SU-DHL-6 (cell line): ENCODE measurements at regions not wholly inside any gene's neighbourhood (a gene's known extent, or its start where the extent isn't known, plus 50 kb on each side); places are given as distances from the start of the nearest gene placed in this dataset.

Source experiments
- H2AFZ ChIP-seq: fragments of 200-600 bp; sonication (generic); 2 replicates; pipeline ENCODE4 v1.6.1; 2014; ENCODE audit warnings: low read depth, mild to moderate bottlenecking, moderate library complexity, mixed read lengths, antibody characterized with exemption, low read length; ENCODE audit not compliant: severe bottlenecking
- H3F3A ChIP-seq: fragments of 200-600 bp; shearing (Covaris generic); 2 replicates; pipeline ENCODE4 v1.6.0; 2016; ENCODE audit warnings: antibody characterized with exemption, mild to moderate bottlenecking; ENCODE audit not compliant: insufficient read depth
- H3K27ac ChIP-seq: fragments of 200-600 bp; sonication (generic); 2 replicates; pipeline ENCODE4 v1.5.1; 2016; ENCODE audit warnings: low read depth, mild to moderate bottlenecking, low read length, moderate library complexity, mixed read lengths
- H3K27me3 ChIP-seq: fragments of 200-600 bp; sonication (generic), shearing (Covaris generic); 2 replicates; pipeline ENCODE4 v1.6.0; 2014; ENCODE audit warnings: mild to moderate bottlenecking, low read length
- H3K36me3 ChIP-seq: fragments of 200-600 bp; sonication (generic); 2 replicates; pipeline ENCODE4 v1.6.1; 2014; ENCODE audit warnings: mild to moderate bottlenecking, low read length, mixed read lengths
- H3K4me2 ChIP-seq: fragments of 300-600, 200-600 bp; shearing (Covaris generic), sonication (generic); 2 replicates; pipeline ENCODE4 v1.6.0; 2014; ENCODE audit warnings: low read length, low read depth, mild to moderate bottlenecking; ENCODE audit not compliant: poor library complexity, severe bottlenecking
- H3K4me3 ChIP-seq: fragments of 200-600 bp; sonication (generic); 2 replicates; pipeline ENCODE4 v1.5.1; 2014; ENCODE audit warnings: antibody characterized with exemption, low read length, mild to moderate bottlenecking, mixed read lengths; ENCODE audit not compliant: insufficient read depth, poor library complexity, severe bottlenecking
- H3K79me2 ChIP-seq: fragments of 200-600 bp; sonication (generic); 2 replicates; pipeline ENCODE4 v1.6.1; 2014; ENCODE audit warnings: mild to moderate bottlenecking, low read length, moderate library complexity; ENCODE audit not compliant: insufficient read depth
- H3K9ac ChIP-seq: fragments of 200-600 bp; sonication (generic); 2 replicates; pipeline ENCODE4 v1.7.0; 2014; ENCODE audit warnings: mild to moderate bottlenecking, low read length
- H3K9me2 ChIP-seq: fragments of 200-600 bp; sonication (generic); replicated peaks from 2 replicates; pipeline ENCODE4 v1.6.1; 2014; ENCODE audit warnings: low read length; ENCODE audit not compliant: insufficient read depth
- H3K9me3 ChIP-seq: fragments of 200-600 bp; sonication (generic); 2 replicates; pipeline ENCODE4 v1.6.1; 2014; ENCODE audit warnings: low read length, mixed read lengths; ENCODE audit not compliant: insufficient read depth
- H4K20me1 ChIP-seq: fragments of 200-600 bp; sonication (generic); 2 replicates; pipeline ENCODE4 v1.6.1; 2014; ENCODE audit warnings: low read depth, mild to moderate bottlenecking, antibody characterized with exemption, low read length, moderate library complexity, mixed read lengths
- CTCF ChIP-seq: fragments of 200-600 bp; sonication (generic); IDR thresholded peaks from one replicate; pipeline ENCODE4 v1.5.1; 2017; ENCODE audit warnings: antibody characterized with exemption, mild to moderate bottlenecking, low read length, moderate library complexity; ENCODE audit not compliant: insufficient read depth, poor library complexity, severe bottlenecking
- EZH2phosphoT487 ChIP-seq: fragments of 200-600 bp; sonication (generic), shearing (Covaris generic); conservative IDR thresholded peaks from 2 replicates; pipeline ENCODE4 v1.6.1; 2018; ENCODE audit warnings: mild to moderate bottlenecking, antibody characterized with exemption, low read length, moderate library complexity, mixed read lengths

- TF ChIP-seq CTCF (no peak), EZH2phosphoT487 (no peak)
- Histone ChIP-seq H3K27me3 (no peaks in the 10 kb centered on the region), H2AFZ (no peak overlapping the region), H4K20me1 (no peaks in the 10 kb centered on the region), H3K4me3 (no peak overlapping the region), H3K79me2 (no peaks in the 10 kb centered on the region), H3K9me3 (no peaks in the 10 kb centered on the region), H3K4me2 (no peak overlapping the region), H3F3A (no peaks in the 10 kb centered on the region), H3K36me3 (no peaks in the 10 kb centered on the region), H3K9me2 (no peaks in the 10 kb centered on the region), H3K9ac (no peak overlapping the region), H3K27ac (no peak overlapping the region)
These were observed 50.8 kb upstream of the ITGA6 start for GRCh38 chr2:172376505-172377125.

- Histone ChIP-seq H3F3A (no peaks in the 10 kb centered on the region), H3K9me2 (no peaks in the 10 kb centered on the region), H3K9ac (no peak overlapping the region), H3K9me3 (no peaks in the 10 kb centered on the region), H3K27me3 (no peaks in the 10 kb centered on the region), H3K4me3 (no peak overlapping the region), H2AFZ (no peak overlapping the region), H3K4me2 (no peak overlapping the region), H4K20me1 (no peaks in the 10 kb centered on the region), H3K79me2 (no peaks in the 10 kb centered on the region), H3K36me3 (no peaks in the 10 kb centered on the region), H3K27ac (no peak overlapping the region)
- TF ChIP-seq CTCF = no peak
- no peak for TF ChIP-seq EZH2phosphoT487
These were observed 50.0 kb upstream of the ITGA6 start for GRCh38 chr2:172377408-172377807.
